Psoas muscle (tissue), 7 donors: ENCODE measurements at regions not wholly inside any gene's neighbourhood (a gene's known extent, or its start where the extent isn't known, plus 50 kb on each side); places are given as distances from the start of the nearest gene placed in this dataset.

Experiments used
- ATAC-seq, 4 donors: fragments of 200-7000 bp; cut with Tn5 transposase; one replicate each; pipeline ENCODE4 v1.9.1; 2020; ENCODE audit warnings: moderate library complexity in 3 of 4, mild to moderate bottlenecking in 2 of 4
- DNase-seq, 2 donors: peaks; one replicate each; pipeline ENCODE4 v3.0.0-alpha.2; 2020
- H3K27ac ChIP-seq: fragments of 200-600 bp; one replicate; pipeline ENCODE4 v1.8.0; 2022
- H3K27me3 ChIP-seq, 3 donors: fragments of 200-600 bp in 1 of 3; one replicate each; pipeline versions ENCODE4 v1.6.1 to v1.8.0; 2013 to 2022; ENCODE audit warnings: low read length in 2 of 3, mild to moderate bottlenecking in 2 of 3, moderate library complexity in 1 of 3; ENCODE audit not compliant: insufficient read depth in 3 of 3
- H3K36me3 ChIP-seq, 2 donors: fragments of 200-600 bp in 1 of 2; one replicate each; pipeline versions ENCODE4 v1.6.1 to v1.8.0; 2013 to 2022; ENCODE audit warnings: low read depth in 1 of 2, mild to moderate bottlenecking in 1 of 2, moderate library complexity in 1 of 2; ENCODE audit not compliant: insufficient read depth in 1 of 2
- H3K4me1 ChIP-seq: fragments of 200-600 bp; one replicate; pipeline ENCODE4 v1.8.0; 2022
- H3K4me3 ChIP-seq: fragments of 200-600 bp; one replicate; pipeline ENCODE4 v1.8.0; 2022; ENCODE audit warnings: mild to moderate bottlenecking
- H3K9me3 ChIP-seq: fragments of 200-600 bp; one replicate; pipeline ENCODE4 v1.8.0; 2022
- CTCF ChIP-seq: fragments of 200-600 bp; IDR thresholded peaks from one replicate; pipeline ENCODE4 v1.8.0; 2022; ENCODE audit warnings: antibody characterized with exemption
- WGBS, 3 donors: extraction: QIAGEN DNeasy Blood & Tissue Kit; methylation state at CpG; one replicate each; pipeline versions ENCODE4 v1.1.6 to v1.1.7; 2013; 5-methylcytosine and 5-hydroxymethylcytosine counted together
- intact Hi-C, 2 donors: fragments of 100-400 bp; cut with DNase I; formaldehyde crosslinking; loops; one replicate each; pipeline versions ENCODE4 v1.11.0 to v1.14.2; 2022
- donor health status: healthy with polysubstance abuse.
- donor health status: DM: no; HTN: no; CAD: no; lungs with moderate emphysema.
- donor health status: Bipolar disorder and iron deficiency.
- donor health status: healthy.
- donor health status: DM: yes; HTN: yes; CAD: no.
- donor health status: DM: no; HTN: no; CAD: no.
- donor health status: DM: yes; HTN: yes; CAD: no.

- no peak for ATAC-seq
- 71 to 76% (median 75%) methylated on average over 1 of the region's 1 CpG for WGBS, 3 donors
- H3K4me1 ChIP-seq = no peaks in the 10 kb centered on the region
- intact Hi-C loops = no loop called here
- no peaks in the 10 kb centered on the region for H3K27me3 ChIP-seq
- no peak overlapping the region for H3K4me3 ChIP-seq
- H3K36me3 ChIP-seq = no peaks in the 10 kb centered on the region
- peaks cover 13% of the 10 kb centered on the region for H3K9me3 ChIP-seq
- no peak overlapping the region for H3K27ac ChIP-seq
- no peak for TF ChIP-seq CTCF
- no peak for DNase-seq
These were observed 373.6 kb downstream of the NUP35 start for GRCh38 chr2:183497861-183498260.

- intact Hi-C loops = no loop called here
- Histone ChIP-seq H3K4me3 (no peak overlapping the region), H3K27ac (no peak overlapping the region), H3K27me3 (no peaks in the 10 kb centered on the region), H3K9me3 (peaks cover 15% of the 10 kb centered on the region), H3K36me3 (no peaks in the 10 kb centered on the region), H3K4me1 (no peaks in the 10 kb centered on the region)
- DNase-seq (no peak), ATAC-seq (no peak)
- WGBS, 3 donors = 87 to 96% (median 94%) methylated on average over 1 of the region's 1 CpG
- TF ChIP-seq CTCF = no peak
These were observed 381.7 kb downstream of the NUP35 start for GRCh38 chr2:183505911-183506310.

GRCh38 chr2:183511154-183511553, 386.9 kb downstream of the NUP35 start:
- Histone ChIP-seq H3K27me3 (no peaks in the 10 kb centered on the region), H3K9me3 (peaks cover 8% of the 10 kb centered on the region), H3K27ac (no peak overlapping the region), H3K4me3 (no peak overlapping the region), H3K4me1 (no peaks in the 10 kb centered on the region), H3K36me3 (no peaks in the 10 kb centered on the region)
- ATAC-seq (no peak), DNase-seq (no peak)
- intact Hi-C loops = no loop called here
- 60 to 92% (median 65%) methylated on average over 3 of the region's 3 CpGs for WGBS, 3 donors
- no peak for TF ChIP-seq CTCF

- intact Hi-C loops = no loop called here
- no peaks in the 10 kb centered on the region for H3K9me3 ChIP-seq
- 95 to 98% (median 96%) methylated on average over 1 of the region's 1 CpG for WGBS, 3 donors
- TF ChIP-seq CTCF = no peak
- ATAC-seq = no peak
- no peaks in the 10 kb centered on the region for H3K36me3 ChIP-seq
- H3K4me1 ChIP-seq = peaks cover 7% of the 10 kb centered on the region
- no peaks in the 10 kb centered on the region for H3K27me3 ChIP-seq
- DNase-seq = no peak
- H3K4me3 ChIP-seq = no peak overlapping the region
- H3K27ac ChIP-seq = no peak overlapping the region
These were observed 395.3 kb downstream of the NUP35 start for GRCh38 chr2:183519371-183520056.

GRCh38 chr2:183521911-183522310, 397.7 kb downstream of the NUP35 start:
- no peak for DNase-seq
- intact Hi-C loops = no loop called here
- Histone ChIP-seq H3K27ac (no peak overlapping the region), H3K4me3 (no peak overlapping the region), H3K36me3 (no peaks in the 10 kb centered on the region), H3K9me3 (no peaks in the 10 kb centered on the region), H3K4me1 (peaks cover 7% of the 10 kb centered on the region), H3K27me3 (no peaks in the 10 kb centered on the region)
- ATAC-seq = no peak
- no peak for TF ChIP-seq CTCF
- 21 to 34% (median 23%) methylated on average over 1 of the region's 1 CpG for WGBS, 3 donors
